ENCODE measurements at regions not wholly inside any gene's neighbourhood (a gene's known extent, or its start where the extent isn't known, plus 50 kb on each side); places are given as distances from the start of the nearest gene placed in this dataset.

GRCh38 chr5:12177851-12178250 lies 273.6 kb upstream of the CTNND2 start:
- Histone ChIP-seq H3K36me3 (ENCODE audit: control insufficient read depth, insufficient read depth, low read length) (no peaks in the 10 kb centered on the region), H3K27ac (ENCODE audit: low read depth, low read length) (no peak overlapping the region), H3K4me3 (ENCODE audit: low read length) (no peak overlapping the region), H3K4me1 (ENCODE audit: control insufficient read depth, insufficient read depth, low read length) (no peaks in the 10 kb centered on the region), H3K9me3 (ENCODE audit: control insufficient read depth, low read length) (no peaks in the 10 kb centered on the region), H3K9ac (ENCODE audit: extremely low read depth, low read length, poor library complexity, severe bottlenecking) (no peak overlapping the region), H3K27me3 (ENCODE audit: control insufficient read depth, insufficient read depth, low read length, poor library complexity, severe bottlenecking) (no peaks in the 10 kb centered on the region)
- Mint-ChIP-seq H3K36me3 (ENCODE audit: low read depth) (no peaks in the 10 kb centered on the region), H3K9me3 (peaks cover 2% of the 10 kb centered on the region), H3K27ac (no peak overlapping the region), H3K27me3 (ENCODE audit: insufficient read depth) (no peaks in the 10 kb centered on the region), H3K4me3 (no peak overlapping the region), H3K4me1 (no peaks in the 10 kb centered on the region)
- no peak for DNase-seq
- no peak for TF ChIP-seq CTCF (conservative IDR thresholded peaks at IDR 0.05)

- H3K9me3 ChIP-seq (ENCODE audit: control insufficient read depth, low read length), result no peaks in the 10 kb centered on the region
- H3K36me3 ChIP-seq (ENCODE audit: control insufficient read depth, insufficient read depth, low read length), result no peaks in the 10 kb centered on the region
- no peaks in the 10 kb centered on the region for H3K4me1 ChIP-seq (ENCODE audit: control insufficient read depth, insufficient read depth, low read length)
- Mint-ChIP-seq H3K36me3 (ENCODE audit: low read depth) (no peaks in the 10 kb centered on the region), H3K27me3 (ENCODE audit: insufficient read depth) (no peaks in the 10 kb centered on the region), H3K9me3 (peaks cover 2% of the 10 kb centered on the region), H3K27ac (no peak overlapping the region), H3K4me1 (no peaks in the 10 kb centered on the region), H3K4me3 (no peak overlapping the region)
- DNase-seq, result no peak
- no peak for TF ChIP-seq CTCF (conservative IDR thresholded peaks at IDR 0.05)
- no peak overlapping the region for H3K4me3 ChIP-seq (ENCODE audit: low read length)
- H3K9ac ChIP-seq (ENCODE audit: extremely low read depth, low read length, poor library complexity, severe bottlenecking), result no peak overlapping the region
- H3K27ac ChIP-seq (ENCODE audit: low read depth, low read length), result no peak overlapping the region
- H3K27me3 ChIP-seq (ENCODE audit: control insufficient read depth, insufficient read depth, low read length, poor library complexity, severe bottlenecking), result no peaks in the 10 kb centered on the region
Observed at GRCh38 chr5:12177225-12177624, 273.0 kb upstream of the CTNND2 start.

- no peak overlapping the region for H3K27ac ChIP-seq (ENCODE audit: low read depth, low read length)
- Mint-ChIP-seq H3K27me3 (ENCODE audit: insufficient read depth) (no peaks in the 10 kb centered on the region), H3K9me3 (peaks cover 2% of the 10 kb centered on the region), H3K36me3 (ENCODE audit: low read depth) (no peaks in the 10 kb centered on the region), H3K27ac (no peak overlapping the region), H3K4me3 (no peak overlapping the region), H3K4me1 (no peaks in the 10 kb centered on the region)
- H3K27me3 ChIP-seq (ENCODE audit: control insufficient read depth, insufficient read depth, low read length, poor library complexity, severe bottlenecking), result no peaks in the 10 kb centered on the region
- TF ChIP-seq CTCF (conservative IDR thresholded peaks at IDR 0.05), result no peak
- H3K9ac ChIP-seq (ENCODE audit: extremely low read depth, low read length, poor library complexity, severe bottlenecking), result no peak overlapping the region
- no peak for DNase-seq
- no peaks in the 10 kb centered on the region for H3K9me3 ChIP-seq (ENCODE audit: control insufficient read depth, low read length)
- no peak overlapping the region for H3K4me3 ChIP-seq (ENCODE audit: low read length)
- H3K4me1 ChIP-seq (ENCODE audit: control insufficient read depth, insufficient read depth, low read length), result no peaks in the 10 kb centered on the region
- no peaks in the 10 kb centered on the region for H3K36me3 ChIP-seq (ENCODE audit: control insufficient read depth, insufficient read depth, low read length)
- 86 to 90% methylated on average over 2 to 3 of the region's 4 CpGs for WGBS, 2 experiments (ENCODE audit: insufficient coverage in 1 of 2, insufficient read length in 1 of 2)
Observed at GRCh38 chr5:12175914-12176585, 271.8 kb upstream of the CTNND2 start.
